Uterus (tissue), 3 donors: ENCODE measurements at regions not wholly inside any gene's neighbourhood (a gene's known extent, or its start where the extent isn't known, plus 50 kb on each side); places are given as distances from the start of the nearest gene placed in this dataset.

Experiments used
- DNase-seq, 2 donors: peaks; one replicate each; pipeline ENCODE4 v3.0.0-alpha.2; 2019 to 2020
- H3K27ac ChIP-seq, 2 donors: fragments of 200-600 bp; sonication (generic); 1 replicate in 1 of 2; 2 replicates in 1 of 2; pipeline ENCODE4 v1.5.1; 2016 to 2018
- H3K27me3 ChIP-seq, 2 donors: fragments of 200-600 bp; sonication (generic); one replicate each; pipeline ENCODE4 v1.5.1; 2018 to 2019; ENCODE audit warnings: control low read depth in 1 of 2
- H3K36me3 ChIP-seq, 2 donors: fragments of 200-600 bp; sonication (generic); one replicate each; pipeline ENCODE4 v1.5.1; 2019; ENCODE audit warnings: control low read depth in 1 of 2
- H3K4me1 ChIP-seq, 2 donors: fragments of 200-600 bp; sonication (generic); one replicate each; pipeline ENCODE4 v1.5.1; 2018 to 2019; ENCODE audit warnings: control low read depth in 1 of 2
- H3K4me3 ChIP-seq, 2 donors: fragments of 200-600 bp; sonication (generic); 1 replicate in 1 of 2; 2 replicates in 1 of 2; pipeline ENCODE4 v1.5.1; 2018 to 2019; ENCODE audit warnings: mild to moderate bottlenecking in 1 of 2
- H3K9me3 ChIP-seq, 2 donors: fragments of 200-600 bp; sonication (generic); one replicate each; pipeline ENCODE4 v1.5.1; 2019; ENCODE audit warnings: control low read depth in 1 of 2
- CTCF ChIP-seq, 4 experiments: fragments of 200-600 bp in 2 of 4; fragments of 450-650 bp in 2 of 4; sonication (generic) in 2 of 4; IDR thresholded peaks; one replicate each; pipeline ENCODE4 v1.5.1; 2016 to 2019; ENCODE audit warnings: antibody characterized with exemption in 4 of 4, mild to moderate bottlenecking in 2 of 4, moderate library complexity in 1 of 4
- POLR2A ChIP-seq, 2 donors: fragments of 450-650 bp; IDR thresholded peaks; one replicate each; pipeline ENCODE4 v1.6.1; 2016; ENCODE audit warnings: antibody characterized with exemption in 2 of 2, mild to moderate bottlenecking in 1 of 2, moderate library complexity in 1 of 2
- intact Hi-C: fragments of 100-400 bp; cut with DNase I; formaldehyde crosslinking; loops from one replicate; pipeline ENCODE4 v1.15.1; 2023; ENCODE audit warnings: low total_unique reads
- donor health status: DM: yes; HTN: yes; CAD: no.

- H3K4me3 ChIP-seq = no peak overlapping the region
- no peak for TF ChIP-seq CTCF (IDR thresholded peaks at IDR 0.05)
- no peak for TF ChIP-seq POLR2A (IDR thresholded peaks at IDR 0.05)
- H3K36me3 ChIP-seq = no peaks in the 10 kb centered on the region
- H3K4me1 ChIP-seq = no peaks in the 10 kb centered on the region
- no peaks in the 10 kb centered on the region for H3K27me3 ChIP-seq
- H3K27ac ChIP-seq = no peak overlapping the region
- DNase-seq = no peak
- intact Hi-C loops = no loop called here
- no peaks in the 10 kb centered on the region for H3K9me3 ChIP-seq
These were observed 624.8 kb upstream of the TMEM132C start for GRCh38 chr12:127642208-127642607.

- Histone ChIP-seq H3K4me1 (no peaks in the 10 kb centered on the region), H3K36me3 (no peaks in the 10 kb centered on the region), H3K9me3 (no peaks in the 10 kb centered on the region), H3K27me3 (no peaks in the 10 kb centered on the region), H3K27ac (no peak overlapping the region), H3K4me3 (no peak overlapping the region)
- TF ChIP-seq POLR2A (IDR thresholded peaks at IDR 0.05) (no peak), CTCF (IDR thresholded peaks at IDR 0.05) (no peak)
- intact Hi-C loops = no loop called here
- no peak for DNase-seq
These were observed 618.6 kb upstream of the TMEM132C start for GRCh38 chr12:127648321-127648720.

GRCh38 chr12:127649961-127650360 lies 617.0 kb upstream of the TMEM132C start:
- Histone ChIP-seq H3K36me3 (no peaks in the 10 kb centered on the region), H3K4me3 (no peak overlapping the region), H3K27me3 (no peaks in the 10 kb centered on the region), H3K27ac (no peak overlapping the region), H3K9me3 (no peaks in the 10 kb centered on the region), H3K4me1 (no peaks in the 10 kb centered on the region)
- no peak for DNase-seq
- TF ChIP-seq CTCF (IDR thresholded peaks at IDR 0.05) (no peak), POLR2A (IDR thresholded peaks at IDR 0.05) (no peak)
- intact Hi-C loops = no loop called here

- no peak for DNase-seq
- TF ChIP-seq CTCF (IDR thresholded peaks at IDR 0.05) (no peak), POLR2A (IDR thresholded peaks at IDR 0.05) (no peak)
- Histone ChIP-seq H3K9me3 (no peaks in the 10 kb centered on the region), H3K4me1 (no peaks in the 10 kb centered on the region), H3K27ac (no peak overlapping the region), H3K36me3 (no peaks in the 10 kb centered on the region), H3K4me3 (no peak overlapping the region), H3K27me3 (no peaks in the 10 kb centered on the region)
- intact Hi-C loops = no loop called here
These were observed 616.3 kb upstream of the TMEM132C start for GRCh38 chr12:127650626-127651025.

GRCh38 chr12:127652281-127652680 lies 614.7 kb upstream of the TMEM132C start:
- TF ChIP-seq POLR2A (IDR thresholded peaks at IDR 0.05) (no peak), CTCF (IDR thresholded peaks at IDR 0.05) (no peak)
- Histone ChIP-seq H3K9me3 (no peaks in the 10 kb centered on the region), H3K4me3 (no peak overlapping the region), H3K27me3 (no peaks in the 10 kb centered on the region), H3K36me3 (no peaks in the 10 kb centered on the region), H3K4me1 (no peaks in the 10 kb centered on the region), H3K27ac (no peak overlapping the region)
- intact Hi-C loops = no loop called here
- no peak for DNase-seq
